ENCODE measurements at regions not wholly inside any gene's neighbourhood (a gene's known extent, or its start where the extent isn't known, plus 50 kb on each side); places are given as distances from the start of the nearest gene placed in this dataset.
"Not testable (repeated sequence)": the region's sequence is repeated elsewhere in the genome, so short reads cannot be mapped to it uniquely, and the experiment has no call there.

- Mint-ChIP-seq H3K27ac (no peak overlapping the region), H3K27me3 (peaks cover 2% of the 10 kb centered on the region), H3K4me3 (no peak overlapping the region), H3K36me3 (no peaks in the 10 kb centered on the region), H3K9me3 (ENCODE audit: low read depth) (no peaks in the 10 kb centered on the region), H3K4me1 (ENCODE audit: low read depth) (no peaks in the 10 kb centered on the region)
These were observed 270.0 kb downstream of the CYRIA start for GRCh38 chr2:16395601-16396000.

- Mint-ChIP-seq H3K4me3 (no peak overlapping the region), H3K27ac (no peak overlapping the region), H3K4me1 (ENCODE audit: low read depth) (no peaks in the 10 kb centered on the region), H3K36me3 (no peaks in the 10 kb centered on the region), H3K27me3 (peaks cover 2% of the 10 kb centered on the region), H3K9me3 (ENCODE audit: low read depth) (no peaks in the 10 kb centered on the region)
These were observed 270.6 kb downstream of the CYRIA start for GRCh38 chr2:16394986-16395550.

- H3K9me3 Mint-ChIP-seq (ENCODE audit: low read depth): no peaks in the 10 kb centered on the region
- H3K27me3 Mint-ChIP-seq: peaks cover 2% of the 10 kb centered on the region
- H3K27ac Mint-ChIP-seq: no peak overlapping the region
- no peaks in the 10 kb centered on the region for H3K36me3 Mint-ChIP-seq
- no peaks in the 10 kb centered on the region for H3K4me1 Mint-ChIP-seq (ENCODE audit: low read depth)
- no peak overlapping the region for H3K4me3 Mint-ChIP-seq
These were observed 271.3 kb downstream of the CYRIA start for GRCh38 chr2:16394072-16394985.

GRCh38 chr2:16393500-16394071 lies 272.0 kb downstream of the CYRIA start:
- no peak overlapping the region for H3K27ac Mint-ChIP-seq
- H3K4me1 Mint-ChIP-seq (ENCODE audit: low read depth): no peaks in the 10 kb centered on the region
- H3K9me3 Mint-ChIP-seq (ENCODE audit: low read depth): no peaks in the 10 kb centered on the region
- H3K27me3 Mint-ChIP-seq: peaks cover 2% of the 10 kb centered on the region
- H3K4me3 Mint-ChIP-seq: no peak overlapping the region
- H3K36me3 Mint-ChIP-seq: no peaks in the 10 kb centered on the region

- H3K4me1 Mint-ChIP-seq (ENCODE audit: low read depth): no peaks in the 10 kb centered on the region
- peaks cover 2% of the 10 kb centered on the region for H3K27me3 Mint-ChIP-seq
- H3K36me3 Mint-ChIP-seq: no peaks in the 10 kb centered on the region
- no peak overlapping the region for H3K27ac Mint-ChIP-seq
- H3K4me3 Mint-ChIP-seq: no peak overlapping the region
- no peaks in the 10 kb centered on the region for H3K9me3 Mint-ChIP-seq (ENCODE audit: low read depth)
These were observed 272.8 kb downstream of the CYRIA start for GRCh38 chr2:16392647-16393499.

GRCh38 chr2:16391986-16392385 lies 273.6 kb downstream of the CYRIA start:
- Mint-ChIP-seq H3K4me3 (no peak overlapping the region), H3K27ac (no peak overlapping the region), H3K9me3 (ENCODE audit: low read depth) (no peaks in the 10 kb centered on the region), H3K27me3 (peaks cover 2% of the 10 kb centered on the region), H3K4me1 (ENCODE audit: low read depth) (no peaks in the 10 kb centered on the region), H3K36me3 (no peaks in the 10 kb centered on the region)

- Mint-ChIP-seq H3K4me3 (no peak overlapping the region), H3K4me1 (ENCODE audit: low read depth) (no peaks in the 10 kb centered on the region), H3K27ac (no peak overlapping the region), H3K27me3 (peaks cover 2% of the 10 kb centered on the region), H3K9me3 (ENCODE audit: low read depth) (no peaks in the 10 kb centered on the region), H3K36me3 (no peaks in the 10 kb centered on the region)
These were observed 275.1 kb downstream of the CYRIA start for GRCh38 chr2:16390561-16390960.

- Mint-ChIP-seq H3K27me3 (peaks cover 2% of the 10 kb centered on the region), H3K4me3 (no peak overlapping the region), H3K4me1 (ENCODE audit: low read depth) (no peaks in the 10 kb centered on the region), H3K9me3 (ENCODE audit: low read depth) (no peaks in the 10 kb centered on the region), H3K27ac (no peak overlapping the region), H3K36me3 (no peaks in the 10 kb centered on the region)
These were observed 276.0 kb downstream of the CYRIA start for GRCh38 chr2:16389611-16390010.

GRCh38 chr2:16388199-16388830 lies 277.3 kb downstream of the CYRIA start:
- not testable (repeated sequence) for H3K36me3 Mint-ChIP-seq; H3K27ac Mint-ChIP-seq; H3K4me1 Mint-ChIP-seq (ENCODE audit: low read depth); H3K9me3 Mint-ChIP-seq (ENCODE audit: low read depth); H3K4me3 Mint-ChIP-seq; H3K27me3 Mint-ChIP-seq

- Mint-ChIP-seq H3K27ac (no peak overlapping the region), H3K9me3 (ENCODE audit: low read depth) (no peaks in the 10 kb centered on the region), H3K27me3 (peaks cover 2% of the 10 kb centered on the region), H3K36me3 (no peaks in the 10 kb centered on the region), H3K4me3 (no peak overlapping the region), H3K4me1 (ENCODE audit: low read depth) (no peaks in the 10 kb centered on the region)
These were observed 278.1 kb downstream of the CYRIA start for GRCh38 chr2:16387461-16387984.

- no peaks in the 10 kb centered on the region for H3K4me1 Mint-ChIP-seq (ENCODE audit: low read depth)
- H3K27ac Mint-ChIP-seq: no peak overlapping the region
- H3K36me3 Mint-ChIP-seq: no peaks in the 10 kb centered on the region
- no peaks in the 10 kb centered on the region for H3K9me3 Mint-ChIP-seq (ENCODE audit: low read depth)
- H3K27me3 Mint-ChIP-seq: no peaks in the 10 kb centered on the region
- no peak overlapping the region for H3K4me3 Mint-ChIP-seq
These were observed 279.2 kb downstream of the CYRIA start for GRCh38 chr2:16386431-16386830.

- no peaks in the 10 kb centered on the region for H3K27me3 Mint-ChIP-seq
- H3K9me3 Mint-ChIP-seq (ENCODE audit: low read depth): no peaks in the 10 kb centered on the region
- H3K27ac Mint-ChIP-seq: no peak overlapping the region
- H3K36me3 Mint-ChIP-seq: no peaks in the 10 kb centered on the region
- H3K4me1 Mint-ChIP-seq (ENCODE audit: low read depth): no peaks in the 10 kb centered on the region
- H3K4me3 Mint-ChIP-seq: no peak overlapping the region
These were observed 279.6 kb downstream of the CYRIA start for GRCh38 chr2:16386031-16386430.

GRCh38 chr2:16385341-16385740 lies 280.3 kb downstream of the CYRIA start:
- Mint-ChIP-seq H3K36me3 (no peaks in the 10 kb centered on the region), H3K27me3 (no peaks in the 10 kb centered on the region), H3K9me3 (ENCODE audit: low read depth) (no peaks in the 10 kb centered on the region), H3K4me1 (ENCODE audit: low read depth) (no peaks in the 10 kb centered on the region), H3K27ac (no peak overlapping the region), H3K4me3 (no peak overlapping the region)

- Mint-ChIP-seq H3K4me1 (ENCODE audit: low read depth) (no peaks in the 10 kb centered on the region), H3K27me3 (no peaks in the 10 kb centered on the region), H3K4me3 (no peak overlapping the region)
These were observed 282.2 kb downstream of the CYRIA start for GRCh38 chr2:16383411-16383810.

More at GRCh38 chr2:16383411-16383810, 282.2 kb downstream of the CYRIA start:
- no peaks in the 10 kb centered on the region for H3K9me3 Mint-ChIP-seq (ENCODE audit: low read depth)
- no peaks in the 10 kb centered on the region for H3K36me3 Mint-ChIP-seq
- no peak overlapping the region for H3K27ac Mint-ChIP-seq

Measured in activated naive CD8-positive, alpha-beta T cell (primary cell).